Panc1 (cell line): ENCODE measurements at regions not wholly inside any gene's neighbourhood (a gene's known extent, or its start where the extent isn't known, plus 50 kb on each side); places are given as distances from the start of the nearest gene placed in this dataset.

Source experiments
- POLR2AphosphoS5 ChIP-seq: IDR thresholded peaks from 2 replicates; pipeline ENCODE4 v1.6.1; 2012; ENCODE audit warnings: mild to moderate bottlenecking, low read depth, low read length, moderate library complexity
- TCF7L2 ChIP-seq: IDR thresholded peaks from 2 replicates; pipeline ENCODE4 v1.6.1; 2011; ENCODE audit warnings: mild to moderate bottlenecking, low read depth, low read length, inconsistent platforms
- TF ChIP-seq, protein P1 (sequence below): fragments of 450-650 bp; IDR thresholded peaks from 2 replicates; pipeline ENCODE4 v1.5.1; 2017; ENCODE audit warnings: mild to moderate bottlenecking

DNA sequence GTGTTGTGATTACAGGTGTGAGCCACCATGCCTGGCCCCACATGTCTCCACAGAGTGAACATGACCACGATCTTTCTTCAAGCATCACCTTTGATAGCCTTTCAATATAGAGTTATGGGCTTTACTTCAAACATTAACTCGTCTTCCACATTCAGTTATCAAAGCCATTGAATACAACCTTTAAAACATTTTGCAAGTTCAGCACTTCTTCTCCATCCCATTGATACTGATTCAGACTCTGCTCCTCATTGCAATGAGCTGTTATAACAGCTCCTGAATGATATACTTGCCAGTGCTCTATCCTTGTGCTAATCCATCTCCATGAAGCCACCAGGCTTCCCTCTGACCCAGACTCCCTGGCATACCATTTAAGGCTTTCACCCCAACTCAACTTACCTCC, 223.5 kb upstream of the EEA1 start:
- TF ChIP-seq POLR2AphosphoS5 (no peak), TCF7L2 (no peak)
- TF ChIP-seq, protein P1, sequence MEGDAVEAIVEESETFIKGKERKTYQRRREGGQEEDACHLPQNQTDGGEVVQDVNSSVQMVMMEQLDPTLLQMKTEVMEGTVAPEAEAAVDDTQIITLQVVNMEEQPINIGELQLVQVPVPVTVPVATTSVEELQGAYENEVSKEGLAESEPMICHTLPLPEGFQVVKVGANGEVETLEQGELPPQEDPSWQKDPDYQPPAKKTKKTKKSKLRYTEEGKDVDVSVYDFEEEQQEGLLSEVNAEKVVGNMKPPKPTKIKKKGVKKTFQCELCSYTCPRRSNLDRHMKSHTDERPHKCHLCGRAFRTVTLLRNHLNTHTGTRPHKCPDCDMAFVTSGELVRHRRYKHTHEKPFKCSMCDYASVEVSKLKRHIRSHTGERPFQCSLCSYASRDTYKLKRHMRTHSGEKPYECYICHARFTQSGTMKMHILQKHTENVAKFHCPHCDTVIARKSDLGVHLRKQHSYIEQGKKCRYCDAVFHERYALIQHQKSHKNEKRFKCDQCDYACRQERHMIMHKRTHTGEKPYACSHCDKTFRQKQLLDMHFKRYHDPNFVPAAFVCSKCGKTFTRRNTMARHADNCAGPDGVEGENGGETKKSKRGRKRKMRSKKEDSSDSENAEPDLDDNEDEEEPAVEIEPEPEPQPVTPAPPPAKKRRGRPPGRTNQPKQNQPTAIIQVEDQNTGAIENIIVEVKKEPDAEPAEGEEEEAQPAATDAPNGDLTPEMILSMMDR, result no peak
